Loucy (cell line): ENCODE measurements at regions not wholly inside any gene's neighbourhood (a gene's known extent, or its start where the extent isn't known, plus 50 kb on each side); places are given as distances from the start of the nearest gene placed in this dataset.

Experiments
- EZH2phosphoT487 ChIP-seq: fragments of 200-600 bp; IDR thresholded peaks from 2 replicates; pipeline ENCODE4 v1.6.1; 2018; ENCODE audit warnings: antibody characterized with exemption, mild to moderate bottlenecking, moderate library complexity, borderline replicate concordance
- TF ChIP-seq, protein P1 (sequence below): fragments of 200-600 bp; sonication (generic); conservative IDR thresholded peaks from 2 replicates; pipeline ENCODE4 v1.5.1; 2014; ENCODE audit warnings: mild to moderate bottlenecking, antibody characterized with exemption, low read length

DNA sequence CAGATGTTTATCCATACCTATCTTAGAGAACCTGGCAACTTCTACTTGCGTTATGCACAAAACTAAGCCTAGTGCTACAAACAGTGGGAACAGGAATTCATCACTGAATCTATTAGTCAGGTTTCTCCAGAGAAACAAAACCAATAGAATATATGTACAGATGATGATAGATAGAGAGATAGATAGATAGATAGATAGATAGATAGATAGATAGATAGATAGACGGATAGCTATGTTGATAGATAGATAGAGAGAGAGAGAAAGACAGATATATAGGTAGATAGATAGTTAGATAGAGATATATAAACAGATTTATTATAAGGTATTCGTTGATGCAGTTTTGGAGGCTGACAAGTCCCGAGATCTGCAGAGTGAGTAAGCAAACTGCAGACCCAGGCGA is 495.6 kb downstream of the TMEM114 start:
- TF ChIP-seq, protein P1, sequence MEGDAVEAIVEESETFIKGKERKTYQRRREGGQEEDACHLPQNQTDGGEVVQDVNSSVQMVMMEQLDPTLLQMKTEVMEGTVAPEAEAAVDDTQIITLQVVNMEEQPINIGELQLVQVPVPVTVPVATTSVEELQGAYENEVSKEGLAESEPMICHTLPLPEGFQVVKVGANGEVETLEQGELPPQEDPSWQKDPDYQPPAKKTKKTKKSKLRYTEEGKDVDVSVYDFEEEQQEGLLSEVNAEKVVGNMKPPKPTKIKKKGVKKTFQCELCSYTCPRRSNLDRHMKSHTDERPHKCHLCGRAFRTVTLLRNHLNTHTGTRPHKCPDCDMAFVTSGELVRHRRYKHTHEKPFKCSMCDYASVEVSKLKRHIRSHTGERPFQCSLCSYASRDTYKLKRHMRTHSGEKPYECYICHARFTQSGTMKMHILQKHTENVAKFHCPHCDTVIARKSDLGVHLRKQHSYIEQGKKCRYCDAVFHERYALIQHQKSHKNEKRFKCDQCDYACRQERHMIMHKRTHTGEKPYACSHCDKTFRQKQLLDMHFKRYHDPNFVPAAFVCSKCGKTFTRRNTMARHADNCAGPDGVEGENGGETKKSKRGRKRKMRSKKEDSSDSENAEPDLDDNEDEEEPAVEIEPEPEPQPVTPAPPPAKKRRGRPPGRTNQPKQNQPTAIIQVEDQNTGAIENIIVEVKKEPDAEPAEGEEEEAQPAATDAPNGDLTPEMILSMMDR, result no peak
- TF ChIP-seq EZH2phosphoT487, result no peak
